ENCODE measurements at regions not wholly inside any gene's neighbourhood (a gene's known extent, or its start where the extent isn't known, plus 50 kb on each side); places are given as distances from the start of the nearest gene placed in this dataset.

- Histone ChIP-seq H3K27ac (ENCODE audit: low read depth, low read length) (no peak overlapping the region), H3K9me2 (ENCODE audit: insufficient read depth) (no peaks in the 10 kb centered on the region), H4K20me1 (ENCODE audit: insufficient read depth) (no peaks in the 10 kb centered on the region), H3K4me1 (ENCODE audit: control insufficient read depth in 1 of 2, insufficient read depth in 2 of 2, low read length in 2 of 2) (no peaks in the 10 kb centered on the region), H3K9ac (ENCODE audit: low read length) (no peak overlapping the region), H3K36me3 (ENCODE audit: control insufficient read depth in 1 of 2, insufficient read depth in 2 of 2, low read length in 2 of 2) (no peaks in the 10 kb centered on the region), H3K27me3 (ENCODE audit: insufficient read depth, low read length) (no peaks in the 10 kb centered on the region), H3K4me2 (ENCODE audit: low read length) (no peak overlapping the region), H3K9me3 (ENCODE audit: control insufficient read depth in 1 of 2, insufficient read depth in 1 of 2, low read depth in 1 of 2, low read length in 2 of 2) (peaks cover under 1 to 25% of the 10 kb centered on the region in 2 experiments; a peak in 2 of 4 replicates), H3K4me3 (replicated peaks in 1 of 2; ENCODE audit: low read depth in 1 of 2, low read length in 2 of 2) (no peak overlapping the region), H2AFZ (ENCODE audit: low read depth, low read length, poor library complexity, severe bottlenecking) (no peak overlapping the region), H3K79me2 (ENCODE audit: insufficient read depth, low read length) (no peaks in the 10 kb centered on the region)
- no peak for ATAC-seq
- CTCF ChIA-PET: no interaction called here
- RAD21 ChIA-PET (ENCODE audit: low non-redundant PET in 1 of 2, low total read pairs in 2 of 2, uncharacterized antibody in 2 of 2, unreplicated experiment in 2 of 2): no interaction called here
- intact Hi-C loops (cut with micrococcal nuclease): no loop called here
- no peak for TF ChIP-seq ZFX (IDR thresholded peaks at IDR 0.05)
- BruUV-seq (replicated peaks): no TSS peak
- DNase-seq (ENCODE audit: low read depth, low spot score): no peak
- POLR2A ChIA-PET: no interaction called here
Observed at GRCh38 chr16:51708861-51709260, 557.8 kb upstream of the SALL1 start.

DNA sequence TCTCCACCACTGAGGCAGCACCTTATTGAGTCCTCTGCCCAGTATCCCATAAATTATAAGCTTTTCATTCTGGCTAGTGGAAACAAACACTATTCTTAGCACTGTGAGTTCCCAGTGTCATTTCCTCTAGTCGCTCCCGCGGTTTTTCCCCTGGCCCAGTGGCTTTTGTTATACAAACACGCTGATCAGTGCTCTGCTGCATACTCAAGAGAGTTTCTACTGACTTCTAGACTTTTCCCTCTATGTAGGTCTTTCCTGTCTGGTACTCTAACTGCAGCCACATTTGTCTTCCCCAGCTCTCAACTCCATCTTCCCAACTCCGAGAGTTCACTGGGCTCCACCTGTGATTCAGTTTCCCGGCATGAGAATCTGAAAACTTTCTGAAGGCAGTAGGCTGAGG lies 556.6 kb upstream of the SALL1 start:
- no peak overlapping the region for H3K9ac ChIP-seq (ENCODE audit: low read length)
- POLR2A ChIA-PET: no interaction called here
- ATAC-seq: no peak
- RAD21 ChIA-PET (ENCODE audit: low non-redundant PET in 1 of 2, low total read pairs in 2 of 2, uncharacterized antibody in 2 of 2, unreplicated experiment in 2 of 2): no interaction called here
- BruUV-seq (replicated peaks): no TSS peak
- H3K4me3 ChIP-seq (replicated peaks in 1 of 2; ENCODE audit: low read depth in 1 of 2, low read length in 2 of 2): no peak overlapping the region
- H3K4me1 ChIP-seq (ENCODE audit: control insufficient read depth in 1 of 2, insufficient read depth in 2 of 2, low read length in 2 of 2): no peaks in the 10 kb centered on the region
- peaks cover 4 to 27% of the 10 kb centered on the region in 2 experiments; a peak in 2 of 4 replicates for H3K9me3 ChIP-seq (ENCODE audit: control insufficient read depth in 1 of 2, insufficient read depth in 1 of 2, low read depth in 1 of 2, low read length in 2 of 2)
- no peaks in the 10 kb centered on the region for H3K79me2 ChIP-seq (ENCODE audit: insufficient read depth, low read length)
- H3K36me3 ChIP-seq (ENCODE audit: control insufficient read depth in 1 of 2, insufficient read depth in 2 of 2, low read length in 2 of 2): no peaks in the 10 kb centered on the region
- DNase-seq (ENCODE audit: low read depth, low spot score): no peak
- intact Hi-C loops (cut with micrococcal nuclease): no loop called here
- no peaks in the 10 kb centered on the region for H4K20me1 ChIP-seq (ENCODE audit: insufficient read depth)
- no peaks in the 10 kb centered on the region for H3K27me3 ChIP-seq (ENCODE audit: insufficient read depth, low read length)
- CTCF ChIA-PET: no interaction called here
- H2AFZ ChIP-seq (ENCODE audit: low read depth, low read length, poor library complexity, severe bottlenecking): no peak overlapping the region
- no peak overlapping the region for H3K4me2 ChIP-seq (ENCODE audit: low read length)
- H3K27ac ChIP-seq (ENCODE audit: low read depth, low read length): no peak overlapping the region
- TF ChIP-seq EGR1 (IDR thresholded peaks at IDR 0.05; ENCODE audit: low read depth): no peak
- no peak for TF ChIP-seq FOSL1 (IDR thresholded peaks at IDR 0.05; ENCODE audit: low read depth)
- TF ChIP-seq MAX (IDR thresholded peaks at IDR 0.05): no peak
- TF ChIP-seq YY1 (IDR thresholded peaks at IDR 0.05; ENCODE audit: extremely low read depth, insufficient replicate concordance, low read depth, low read length): no peak
- no peak for TF ChIP-seq POLR2A (IDR thresholded peaks at IDR 0.05; ENCODE audit: borderline replicate concordance, extremely low read depth, insufficient read depth, insufficient read length)
- TF ChIP-seq ZNF274 (IDR thresholded peaks at IDR 0.05; ENCODE audit: low read depth, low read length): no peak
- no peak for TF ChIP-seq ZFX (IDR thresholded peaks at IDR 0.05)
- no peaks in the 10 kb centered on the region for H3K9me2 ChIP-seq (ENCODE audit: insufficient read depth)
